NCI-H774 (cell line): ENCODE measurements at regions not wholly inside any gene's neighbourhood (a gene's known extent, or its start where the extent isn't known, plus 50 kb on each side); places are given as distances from the start of the nearest gene placed in this dataset.

ENCODE experiments used
- DNase-seq: peaks from one replicate; lab custom pipeline; 2025; lab: John Stamatoyannopoulos, UW

DNA sequence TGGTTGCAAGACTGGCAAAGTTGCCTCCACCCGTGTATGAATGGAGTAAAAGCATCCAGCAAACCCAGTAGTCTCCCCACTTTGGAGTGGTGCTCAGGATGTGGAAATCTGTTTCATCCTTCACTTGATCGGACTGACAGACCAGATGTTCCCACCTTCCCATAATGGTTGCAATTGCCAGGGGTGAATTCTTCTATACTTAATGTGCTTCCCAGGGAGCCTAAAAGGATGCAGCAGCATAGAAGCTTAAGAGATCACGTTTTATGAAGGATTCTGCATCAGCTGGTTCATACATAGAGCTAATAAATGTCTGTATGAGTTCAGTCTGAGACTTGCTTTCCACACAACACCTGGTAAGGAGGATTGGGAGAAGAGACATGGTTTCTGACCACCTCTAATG lies 198.8 kb upstream of the S1PR3 start:
- DNase-seq, result no peak

DNA sequence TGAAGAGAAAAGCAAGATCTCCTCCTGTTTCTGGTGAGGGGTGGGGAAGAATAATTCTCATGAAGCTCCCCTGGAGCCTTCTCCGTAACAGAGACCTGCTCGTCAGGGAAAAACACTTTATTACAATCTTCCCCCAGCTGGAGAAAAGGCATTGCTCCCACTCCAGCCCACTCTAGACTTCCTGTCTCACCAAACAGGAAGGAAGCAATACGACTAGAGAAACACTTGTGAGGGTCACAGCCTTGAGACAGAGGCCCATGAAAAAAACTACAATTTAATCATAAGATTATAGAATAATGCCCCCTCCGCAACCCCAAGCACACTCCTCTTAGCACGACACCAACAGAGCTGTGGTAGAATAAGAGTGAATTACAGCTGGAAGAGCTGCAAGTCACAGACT lies 197.2 kb upstream of the S1PR3 start:
- no peak for DNase-seq

DNA sequence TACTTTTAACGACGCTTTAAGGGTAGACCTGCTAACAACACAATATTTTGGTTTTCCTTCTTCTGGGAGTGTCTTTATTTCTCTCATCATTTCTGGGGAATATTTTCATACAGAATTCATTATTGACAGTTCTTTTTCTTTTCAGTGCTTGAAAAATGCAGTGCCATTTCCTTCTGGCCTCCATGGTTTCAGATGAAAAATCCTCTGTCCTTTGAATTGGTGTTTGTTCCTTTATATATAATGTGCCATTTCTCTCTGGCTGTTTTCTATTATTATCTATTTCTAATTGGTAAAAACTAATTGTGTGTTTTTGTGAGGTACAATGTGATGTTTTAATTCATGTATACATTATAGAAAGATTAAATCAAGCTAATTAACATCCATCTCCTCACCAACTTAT lies 194.3 kb upstream of the S1PR3 start:
- no peak for DNase-seq

DNA sequence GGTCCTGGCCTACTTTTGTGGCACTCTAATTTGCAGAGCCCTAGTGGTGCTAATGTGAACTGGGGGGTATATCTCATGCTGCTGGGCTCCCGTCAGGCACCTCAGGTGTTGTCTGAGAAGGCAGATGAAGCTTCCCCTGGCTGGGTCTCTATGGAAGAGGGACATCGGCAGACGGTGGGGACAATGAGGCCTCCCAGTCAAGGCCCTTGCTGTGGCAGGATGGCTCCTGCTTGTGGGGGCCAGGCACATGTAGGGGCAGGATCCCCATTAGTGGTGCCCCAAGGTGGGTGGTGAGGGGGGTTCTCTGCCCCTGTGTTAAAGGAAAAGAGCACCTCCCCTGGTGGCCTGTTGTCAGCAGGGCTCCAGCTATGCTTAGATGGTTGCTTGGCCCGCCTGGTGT lies 192.8 kb upstream of the S1PR3 start:
- no peak for DNase-seq

DNA sequence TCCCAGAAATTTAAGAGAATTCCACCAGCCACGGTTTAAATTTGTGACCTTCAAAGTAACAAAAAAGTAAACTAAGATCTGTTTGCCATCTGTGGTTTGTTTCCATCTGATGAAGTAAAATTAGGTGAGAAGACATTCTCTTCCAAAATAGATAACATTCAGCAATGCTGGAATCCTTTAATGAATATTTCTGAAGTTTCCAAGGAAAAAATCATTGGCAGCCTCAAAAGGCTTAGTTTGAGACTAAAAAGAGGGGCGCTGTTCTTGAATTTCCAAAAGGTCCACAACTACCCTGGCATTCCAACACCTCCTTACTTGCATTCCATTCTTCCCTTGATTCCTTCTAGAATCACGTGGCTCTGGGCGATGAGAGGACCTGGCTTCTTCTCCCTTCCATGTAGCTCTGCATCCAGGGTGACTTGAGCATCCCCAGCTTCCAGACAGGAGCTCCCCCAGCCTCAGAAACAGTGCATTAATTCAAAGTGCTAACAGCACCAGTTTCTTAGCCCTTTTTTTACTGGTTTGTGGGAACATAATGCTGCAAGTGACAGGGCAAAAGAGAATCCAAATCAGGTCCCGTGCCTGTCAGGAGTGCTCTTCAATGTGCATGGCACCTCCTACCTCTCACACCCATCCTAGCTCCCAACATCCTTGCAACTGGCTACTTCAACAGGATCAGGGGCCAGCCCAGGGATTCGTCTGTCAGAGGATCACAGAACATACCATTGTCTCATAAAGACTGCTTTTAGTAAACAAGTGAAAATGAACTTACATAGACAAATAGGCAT lies 191.5 kb upstream of the S1PR3 start:
- DNase-seq, result no peak

DNA sequence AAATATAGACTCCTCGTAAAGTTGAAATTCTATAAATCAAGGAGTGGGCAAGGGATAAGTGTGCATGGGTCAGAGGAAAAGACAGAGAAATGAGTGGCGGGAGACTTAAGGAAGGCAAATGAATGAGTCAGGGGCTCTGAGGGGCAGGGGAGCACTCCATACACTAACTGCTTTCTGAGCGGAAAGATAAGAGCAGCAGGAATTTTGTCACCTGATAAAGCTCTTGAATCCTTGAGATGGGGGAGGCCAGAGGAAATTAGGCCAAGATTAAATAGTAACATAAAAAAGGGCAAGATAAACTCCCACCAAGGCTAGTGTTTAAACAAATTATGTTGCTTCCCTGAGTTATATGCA lies 191.0 kb upstream of the S1PR3 start:
- DNase-seq, result no peak

DNA sequence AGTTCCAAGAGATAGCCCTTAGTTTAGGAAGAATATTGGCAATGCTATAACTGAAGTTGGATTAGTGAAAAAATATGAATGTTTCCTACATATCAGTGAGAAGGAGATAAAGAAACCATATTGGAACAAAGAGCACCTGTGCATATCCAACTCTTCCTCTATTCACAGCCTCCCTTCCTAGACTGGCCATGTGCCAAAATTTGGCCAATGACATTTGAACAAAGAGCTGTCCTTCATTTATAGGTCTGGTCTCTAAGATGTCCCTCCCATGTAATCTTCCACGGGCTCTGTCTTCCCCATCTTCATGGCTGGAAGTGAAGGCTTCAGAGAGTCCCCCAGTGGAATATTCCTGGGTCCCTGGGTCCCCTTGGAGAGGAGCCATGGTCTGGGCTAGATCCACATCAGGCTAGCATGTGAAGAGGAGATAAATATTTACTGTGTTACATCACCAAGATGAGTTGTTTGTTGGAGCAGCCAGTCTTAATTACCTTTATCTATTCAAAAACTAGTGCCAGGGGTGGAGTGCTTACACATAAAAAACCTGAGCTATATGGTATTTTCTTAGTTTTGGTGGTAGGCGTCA lies 190.0 kb upstream of the S1PR3 start:
- DNase-seq, result no peak

DNA sequence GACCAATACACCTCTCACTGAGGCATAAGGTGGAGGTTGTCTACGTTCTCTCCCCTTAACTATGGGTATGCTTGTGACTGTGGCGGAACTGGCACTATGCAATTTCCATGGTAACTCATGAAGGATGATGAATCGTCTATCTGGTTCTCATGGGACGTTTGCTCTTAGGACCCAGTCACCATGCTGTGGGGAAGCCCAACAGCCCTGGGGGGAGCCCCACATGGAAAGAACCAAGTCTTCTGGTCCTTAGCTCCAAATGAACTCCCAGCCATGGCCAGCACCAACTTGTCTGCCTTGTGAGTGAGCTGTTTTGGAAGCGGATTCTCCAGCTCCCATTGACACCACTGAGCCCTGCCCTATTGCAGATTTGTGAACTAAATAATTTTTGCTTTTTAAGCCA lies 188.7 kb upstream of the S1PR3 start:
- DNase-seq, result no peak

DNA sequence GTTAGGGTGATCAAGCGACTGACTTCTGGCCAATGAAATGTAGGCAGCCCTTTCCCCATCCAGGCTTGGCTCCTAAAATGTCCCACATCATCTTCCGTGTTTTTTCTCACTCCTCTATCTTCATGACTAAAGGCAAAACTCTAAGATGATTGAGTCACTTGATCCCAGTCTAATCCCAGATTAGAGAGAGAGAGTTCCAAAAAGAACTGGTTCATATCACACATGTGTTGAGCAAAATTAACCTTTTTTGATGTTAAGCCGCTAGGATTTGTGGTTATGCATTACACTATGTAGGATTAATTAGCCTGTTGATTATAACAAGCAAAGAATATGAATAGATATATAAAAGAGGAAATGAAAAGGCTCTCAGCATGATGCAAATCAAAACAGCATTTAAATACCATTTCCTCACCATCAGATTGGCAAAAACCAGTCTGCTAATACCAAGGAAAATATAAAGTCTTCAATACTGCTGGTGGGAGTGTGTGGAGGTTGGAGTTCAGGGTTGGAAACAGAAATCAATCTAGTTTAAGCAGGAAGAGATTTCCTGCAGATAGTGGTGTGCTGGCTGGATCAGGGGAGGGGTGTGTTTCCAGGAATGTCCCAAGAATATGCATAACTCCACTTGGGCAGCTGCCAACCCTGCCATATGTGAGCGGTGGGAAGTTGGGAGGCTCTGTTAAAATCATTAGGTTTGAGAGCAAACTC lies 187.6 kb upstream of the S1PR3 start:
- DNase-seq, result no peak

DNA sequence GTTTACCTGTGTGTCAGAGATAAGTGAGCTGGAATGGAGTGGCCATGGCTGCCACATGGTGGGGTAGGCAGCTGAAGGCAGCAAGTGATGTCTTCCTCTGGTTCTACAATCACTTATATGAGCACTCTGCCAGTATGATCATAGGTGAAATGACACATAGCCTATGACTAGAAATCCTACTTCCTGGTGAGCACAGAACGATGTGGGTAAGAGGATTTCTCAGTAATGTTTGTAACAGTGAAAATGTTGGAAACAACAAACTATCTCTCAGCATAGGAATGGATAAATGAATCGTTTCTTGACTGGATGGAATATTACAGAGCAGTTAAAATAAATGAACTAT lies 187.0 kb upstream of the S1PR3 start:
- DNase-seq, result no peak

DNA sequence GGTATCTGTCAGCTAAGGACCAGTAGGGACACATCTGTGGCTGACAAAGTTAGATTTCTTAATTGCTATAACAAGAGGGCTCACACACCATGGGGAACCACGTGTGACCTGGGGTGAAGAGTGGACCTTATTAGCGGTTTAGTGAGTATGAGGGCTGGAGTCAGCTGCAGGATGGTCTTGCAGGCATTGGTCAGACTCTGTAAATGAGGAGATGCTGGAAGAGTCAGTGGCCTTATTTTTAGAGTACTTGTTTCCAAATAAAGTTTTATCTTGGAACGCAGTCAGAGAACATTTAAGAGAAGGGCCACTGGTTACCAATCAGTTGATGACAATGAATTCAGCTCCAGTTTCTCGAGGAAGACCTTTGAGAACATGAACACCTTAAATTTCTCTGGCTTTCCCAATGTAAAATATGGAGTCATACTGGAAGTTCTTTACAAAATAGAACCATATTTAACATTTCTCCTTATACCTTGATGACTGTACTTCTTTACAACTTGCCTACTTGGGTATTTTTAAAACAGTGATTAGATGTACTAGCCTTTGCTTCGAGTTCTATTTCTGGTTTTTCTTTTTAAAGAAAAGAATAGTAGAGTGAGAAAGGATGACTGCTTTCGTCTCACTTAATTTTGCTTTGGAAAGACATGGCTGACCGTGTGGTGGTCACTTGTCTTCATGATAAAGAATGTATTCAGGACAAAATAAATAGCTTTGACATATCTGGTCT lies 185.9 kb upstream of the S1PR3 start:
- DNase-seq, result no peak

DNA sequence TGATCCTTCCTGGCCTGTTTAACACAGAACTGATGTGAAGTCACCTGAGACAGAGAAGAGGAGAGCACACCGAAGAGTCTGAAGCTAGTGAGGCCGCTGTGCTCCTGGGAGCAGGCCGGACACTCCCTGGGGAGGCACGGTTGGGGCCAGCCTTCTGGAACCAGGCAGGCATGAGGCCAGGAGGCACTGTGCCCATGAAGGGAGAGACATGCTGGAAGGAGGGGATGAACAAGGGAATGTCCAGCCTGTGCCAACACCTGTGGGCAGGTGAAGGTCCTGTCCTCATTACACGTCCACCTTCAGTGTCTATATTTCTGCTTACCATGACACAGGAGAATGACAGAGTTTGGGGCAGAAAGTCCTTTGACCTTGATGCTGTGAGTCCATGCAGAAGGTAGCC lies 183.8 kb upstream of the S1PR3 start:
- DNase-seq, result no peak

DNA sequence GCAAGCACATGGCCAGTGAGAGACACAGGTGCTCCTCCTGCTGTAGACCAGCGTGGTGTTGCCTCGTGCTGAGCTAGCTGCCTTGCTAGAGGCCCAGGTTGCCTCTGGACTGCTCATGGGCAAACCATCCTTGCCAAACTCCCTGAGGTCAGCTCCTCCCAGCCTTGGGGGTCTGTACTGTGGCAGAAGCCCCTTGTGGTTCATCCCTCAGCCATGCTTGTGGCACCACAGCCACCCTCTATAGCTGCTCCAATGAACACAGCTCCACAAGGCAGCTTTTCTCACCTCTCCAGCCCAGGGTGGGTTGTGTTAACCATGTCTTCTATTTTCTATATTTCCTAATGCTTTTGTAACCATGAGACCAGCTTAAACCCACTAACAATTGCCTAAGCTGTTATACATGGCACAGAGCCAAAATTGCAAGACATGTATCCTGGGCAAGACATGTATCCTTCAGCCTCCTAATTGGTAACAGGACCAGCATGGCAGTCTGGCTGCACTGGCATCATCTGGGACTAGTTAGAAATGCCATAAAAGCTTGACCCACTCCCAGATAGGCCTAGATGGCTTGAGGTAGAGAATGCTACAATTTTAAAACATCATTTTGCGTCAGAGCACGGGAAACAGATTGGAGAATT lies 183.1 kb upstream of the S1PR3 start:
- no peak for DNase-seq

DNA sequence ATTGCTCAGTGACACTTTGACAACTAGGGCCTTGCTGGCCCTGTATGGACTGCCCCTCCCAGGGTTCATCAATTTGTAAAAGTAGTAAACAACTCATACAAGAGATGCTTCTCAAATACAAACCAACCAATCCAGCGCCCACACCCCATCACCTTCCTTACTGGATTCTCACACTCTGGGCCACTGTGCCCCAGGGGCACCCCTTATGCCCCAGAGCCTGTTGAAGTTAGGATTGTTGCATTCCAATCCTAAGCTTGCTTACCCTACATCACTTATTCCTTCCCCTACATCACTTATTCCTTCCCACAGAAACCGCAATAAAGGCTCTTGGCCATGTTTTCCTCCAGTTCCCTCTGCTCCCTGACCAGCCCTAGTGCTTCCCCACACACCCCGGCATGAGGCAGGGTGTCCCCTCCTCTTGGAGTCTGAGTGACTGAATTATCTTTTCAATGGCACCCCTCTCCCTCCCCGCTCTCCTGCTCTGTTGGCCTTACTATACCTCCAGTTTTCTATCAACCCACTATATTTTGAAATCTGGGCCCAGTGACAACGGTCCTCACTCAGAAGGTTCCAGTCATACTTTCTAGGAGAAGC lies 182.4 kb upstream of the S1PR3 start:
- DNase-seq, result no peak

DNA sequence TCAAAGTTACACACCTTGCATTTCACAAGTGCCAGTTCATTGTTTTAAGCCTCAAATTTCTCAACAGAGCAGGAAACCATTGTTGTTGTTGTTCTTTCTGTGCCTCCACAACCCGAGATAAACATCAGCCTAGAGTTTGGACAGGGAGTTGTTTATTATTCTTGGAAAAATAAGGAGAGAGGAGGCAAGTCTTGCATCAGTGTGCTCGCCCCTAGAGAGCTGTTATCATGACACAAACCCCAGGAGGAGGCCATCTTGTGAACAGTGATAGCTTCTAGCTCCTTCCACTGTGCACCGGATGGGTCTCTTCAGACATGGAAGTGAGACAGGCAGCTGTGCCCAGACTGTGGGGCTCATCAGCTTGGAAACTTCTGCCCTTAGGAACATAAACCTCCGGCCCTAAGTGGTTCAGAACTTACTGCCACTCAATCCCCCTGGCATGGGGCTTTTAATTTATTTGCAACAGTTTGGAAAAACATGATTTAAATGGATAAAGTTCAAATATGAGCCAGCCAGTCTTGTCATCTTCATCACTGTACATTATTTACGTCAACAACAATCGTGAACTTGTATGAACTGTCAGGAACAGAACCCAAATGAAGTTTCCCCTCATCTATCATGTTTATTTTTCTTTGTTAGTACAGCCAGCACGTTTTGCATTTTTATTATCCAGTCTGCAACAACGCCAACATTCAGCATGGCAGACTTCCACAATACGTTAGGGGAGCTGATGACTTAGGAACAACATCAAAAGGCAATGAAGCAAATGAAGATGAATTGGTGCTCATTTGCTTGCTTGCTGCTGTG lies 181.7 kb upstream of the S1PR3 start:
- no peak for DNase-seq

DNA sequence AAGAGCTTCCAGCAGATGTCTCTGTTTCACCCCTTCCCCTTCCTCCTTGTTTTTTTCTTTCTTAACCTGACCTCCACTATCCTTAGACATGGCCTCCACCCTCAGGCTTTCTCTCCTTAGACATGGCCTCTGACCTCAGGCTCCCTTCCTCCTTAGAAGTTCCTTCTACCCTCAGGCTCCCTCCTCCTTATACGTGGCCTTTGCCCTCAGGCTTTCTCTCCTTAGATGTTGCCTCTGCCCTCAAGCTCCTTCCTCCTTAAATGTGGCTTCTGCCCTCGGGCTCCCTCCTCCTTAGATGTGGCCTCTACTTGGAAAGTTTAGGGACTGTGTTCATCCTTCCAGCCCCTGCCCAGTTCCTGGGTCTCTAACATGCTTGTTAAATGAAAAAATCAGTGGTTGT lies 180.4 kb upstream of the S1PR3 start:
- DNase-seq, result no peak

DNA sequence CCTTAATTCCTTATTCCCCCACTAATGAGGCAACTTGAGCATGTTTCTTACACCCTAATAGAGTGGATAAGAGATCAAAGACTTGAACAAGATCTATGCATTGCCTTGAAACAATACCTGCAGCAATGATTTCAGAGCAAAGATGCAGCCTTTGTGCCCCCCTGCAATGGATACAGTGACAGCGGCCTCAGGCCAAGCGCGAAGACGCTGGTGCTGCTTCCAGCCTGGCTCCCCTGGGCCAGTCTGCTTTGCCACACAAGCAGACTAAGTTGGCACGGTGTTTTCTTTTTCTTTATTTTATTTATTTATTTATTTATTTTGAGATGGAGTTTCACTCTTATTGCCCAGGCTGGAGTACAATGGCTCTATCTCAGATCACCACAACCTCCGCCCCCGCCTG lies 179.8 kb upstream of the S1PR3 start:
- no peak for DNase-seq

DNA sequence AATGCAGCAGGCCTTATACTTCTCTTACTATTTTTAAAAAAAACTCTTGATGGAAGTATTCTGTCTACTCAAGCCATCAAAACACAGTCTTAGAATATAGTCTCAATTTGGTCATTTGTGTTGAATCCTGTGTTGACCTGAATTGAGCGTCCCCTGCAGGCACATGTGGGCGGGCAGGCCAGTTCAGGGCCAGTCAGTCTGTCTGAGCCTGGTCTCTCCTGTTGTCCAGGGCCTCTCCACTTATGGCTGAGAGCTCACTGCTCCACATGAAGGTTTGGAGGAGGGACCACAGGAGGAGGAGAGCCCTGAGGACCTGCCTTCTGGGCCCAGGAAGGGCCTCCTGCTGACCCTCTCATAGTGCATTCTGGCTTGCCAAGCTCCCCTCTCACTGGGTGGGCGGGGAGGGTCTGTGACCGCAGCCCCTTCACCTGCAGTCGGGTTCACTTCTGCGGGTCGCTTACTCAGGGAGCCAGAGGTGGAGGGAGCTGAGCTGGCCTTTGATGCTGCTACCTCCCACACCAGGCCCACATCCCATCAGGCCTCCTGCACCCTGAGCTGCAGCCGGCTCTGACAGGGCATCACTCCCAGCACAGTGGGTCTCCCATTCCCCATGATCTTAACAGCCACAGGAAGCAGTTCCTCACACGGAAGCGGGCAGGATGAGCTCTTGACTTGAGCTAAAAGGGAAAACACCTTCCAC lies 178.2 kb upstream of the S1PR3 start:
- DNase-seq, result no peak

DNA sequence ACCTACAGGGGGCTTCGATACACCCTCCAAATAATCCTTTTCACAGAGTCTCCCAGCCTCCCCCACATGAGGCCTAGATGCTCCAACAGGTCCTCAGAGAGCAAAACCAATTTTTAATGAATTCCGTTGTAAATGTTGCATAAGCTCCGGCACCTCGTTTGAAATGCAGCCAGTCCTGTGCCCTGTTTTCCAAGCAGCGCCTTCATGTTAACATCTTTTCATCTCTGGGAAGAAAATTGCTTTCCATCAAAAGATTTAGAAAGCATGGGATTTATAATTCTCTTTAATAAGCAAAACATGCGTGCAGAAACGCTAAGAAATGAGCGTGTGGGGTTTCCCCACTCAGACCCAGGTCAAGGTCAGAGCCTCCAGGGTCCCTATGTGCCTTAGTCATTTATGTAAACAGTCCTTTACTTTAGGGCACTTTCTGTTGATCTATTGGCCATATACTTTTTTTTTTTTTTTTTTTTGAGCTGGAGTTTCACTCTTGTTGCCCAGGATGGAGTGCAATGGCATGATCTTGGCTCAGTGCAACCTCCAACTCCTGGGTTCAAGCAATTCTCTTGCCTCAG lies 177.5 kb upstream of the S1PR3 start:
- no peak for DNase-seq

DNA sequence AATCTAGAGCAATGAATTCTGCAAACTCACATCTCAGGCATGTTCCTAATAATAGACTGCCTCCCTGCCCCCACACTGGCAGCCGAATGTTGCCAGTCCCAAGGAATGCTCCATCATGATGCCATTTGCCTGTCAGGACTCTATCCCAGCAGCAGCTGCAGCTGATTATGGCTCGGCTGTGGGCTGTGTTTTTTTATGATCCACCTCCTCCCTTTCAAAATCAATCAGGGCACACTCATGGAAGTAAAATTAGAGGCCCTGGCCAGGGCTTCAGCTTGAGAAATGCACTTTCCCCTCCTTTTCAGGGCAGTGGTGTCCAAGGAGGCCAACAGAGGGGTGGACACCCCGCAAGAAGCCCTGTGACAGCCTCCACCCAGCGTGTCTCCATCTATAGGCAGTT lies 176.7 kb upstream of the S1PR3 start:
- no peak for DNase-seq
